K562 (cell line): ENCODE measurements at regions not wholly inside any gene's neighbourhood (a gene's known extent, or its start where the extent isn't known, plus 50 kb on each side); places are given as distances from the start of the nearest gene placed in this dataset.

Source experiments
- ATAC-seq: fragments of 200-7000 bp; cut with Tn5 transposase; 3 replicates; pipeline ENCODE4 v1.9.1; 2020; ENCODE audit warnings: moderate library complexity
- BruUV-seq: library from RNA; stranded (reverse); fragments of 400-500 nt; replicated peaks from 2 replicates; lab custom pipeline; 2021; lab: Mats Ljungman, UMichigan
- CTCF ChIA-PET: fragments of 300-600 bp; formaldehyde crosslinking; extraction: SDS; loops from one replicate; lab custom pipeline; 2021; ENCODE audit warnings: low intra/inter-chr PET ratio; lab: Yijun Ruan, JAX
- POLR2A ChIA-PET: fragments of 300-600, 350-650 bp; sonication (Branson Sonifier 250); formaldehyde crosslinking; extraction: SDS; loops from one replicate; lab custom pipeline; 2021; ENCODE audit warnings: antibody characterized with exemption, inconsistent platforms; lab: Yijun Ruan, JAX
- DNase-seq, 4 experiments: peaks; one replicate each; pipeline versions ENCODE4 v3.0.0 to v3.0.0-alpha.2; 2011 to 2018; ENCODE audit warnings: low spot score in 3 of 4, mixed read lengths in 3 of 4; ENCODE audit errors: extremely low read depth in 1 of 4
- FAIRE-seq: peaks from 2 replicates; lab custom pipeline; 2011; peaks lifted over from hg19 to GRCh38; lab: Jason Lieb, UNC
- H2AFZ ChIP-seq: 2 replicates; pipeline ENCODE4 v1.6.0; 2011; ENCODE audit warnings: low read depth, low read length, control low read depth, inconsistent platforms
- H3K27ac ChIP-seq: fragments of 200-600 bp; 3 replicates; pipeline ENCODE4 v1.8.0; 2011; ENCODE audit warnings: low read depth, mild to moderate bottlenecking, control low read depth, inconsistent platforms, low read length, moderate library complexity, mixed read lengths; ENCODE audit errors: extremely low read depth
- H3K27me3 ChIP-seq, 2 experiments: fragments of 300-600 bp in 1 of 2; 2 replicates in 1 of 2; 3 replicates in 1 of 2; pipeline versions ENCODE4 v1.6.0 to v1.8.0; 2011; ENCODE audit warnings: inconsistent platforms in 2 of 2, low read length in 2 of 2, mild to moderate bottlenecking in 1 of 2, mixed read lengths in 1 of 2, moderate library complexity in 1 of 2; ENCODE audit not compliant: control insufficient read depth in 2 of 2, insufficient read depth in 2 of 2
- H3K36me3 ChIP-seq: fragments of 300-600 bp; 3 replicates; pipeline ENCODE4 v1.8.0; 2011; ENCODE audit warnings: mild to moderate bottlenecking, low read length, inconsistent platforms; ENCODE audit not compliant: control insufficient read depth, insufficient read depth
- H3K4me1 ChIP-seq, 2 experiments: fragments of 200-600 bp in 1 of 2; replicated peaks in 1 of 2; 2 replicates in 1 of 2; 3 replicates in 1 of 2; pipeline versions ENCODE4 v1.5.1 to v1.8.0; 2011; ENCODE audit warnings: inconsistent platforms in 2 of 2, low read length in 2 of 2, mild to moderate bottlenecking in 1 of 2, mixed read lengths in 1 of 2, moderate library complexity in 1 of 2; ENCODE audit not compliant: control insufficient read depth in 2 of 2, insufficient read depth in 2 of 2
- H3K4me2 ChIP-seq: 2 replicates; pipeline ENCODE4 v1.6.1; 2011; ENCODE audit warnings: low read length, control low read depth, inconsistent platforms, mixed read lengths; ENCODE audit not compliant: insufficient read depth
- H3K4me3 ChIP-seq: fragments of 200-600 bp; sonication (generic), shearing (Covaris generic); 2 replicates; pipeline ENCODE4 v1.5.1; 2016; ENCODE audit warnings: control low read depth, inconsistent platforms
- H3K79me2 ChIP-seq: fragments of 200-600 bp; 3 replicates; pipeline ENCODE4 v1.8.0; 2011; ENCODE audit warnings: low read length, inconsistent platforms; ENCODE audit not compliant: control insufficient read depth, insufficient read depth
- H3K9ac ChIP-seq, 2 experiments: 2 replicates each; pipeline versions ENCODE4 v1.6.0 to v1.6.1; 2011; ENCODE audit warnings: low read depth in 2 of 2, low read length in 2 of 2, control low read depth in 1 of 2, inconsistent platforms in 1 of 2, mild to moderate bottlenecking in 1 of 2, mixed read lengths in 1 of 2; ENCODE audit not compliant: insufficient read depth in 1 of 2
- H3K9me1 ChIP-seq: one replicate; pipeline ENCODE4 v1.6.0; 2011; ENCODE audit warnings: inconsistent platforms, mild to moderate bottlenecking, low read length, moderate library complexity; ENCODE audit not compliant: control insufficient read depth, insufficient read depth
- H3K9me3 ChIP-seq: replicated peaks from 2 replicates; pipeline ENCODE4 v1.5.1; 2011; ENCODE audit warnings: low read depth, low read length, inconsistent platforms; ENCODE audit not compliant: control insufficient read depth, insufficient read depth
- H4K20me1 ChIP-seq: replicated peaks from 2 replicates; pipeline ENCODE4 v1.6.1; 2011; ENCODE audit warnings: low read length, inconsistent platforms, mixed read lengths; ENCODE audit not compliant: control insufficient read depth, insufficient read depth
- CREBBP ChIP-seq: IDR thresholded peaks from one replicate; pipeline ENCODE4 v1.6.1; 2012; ENCODE audit warnings: low read depth, mild to moderate bottlenecking, control low read depth, inconsistent platforms, low read length
- GTF2E2 ChIP-seq: fragments of 200-800 bp; sonication (Bioruptor generic); IDR thresholded peaks from 2 replicates; pipeline ENCODE4 v1.6.1; 2016; ENCODE audit warnings: missing genetic modification characterization, missing compliant biosample characterization
- GTF3C2 ChIP-seq: IDR thresholded peaks from 3 replicates; pipeline ENCODE4 v1.6.1; 2011; ENCODE audit warnings: borderline replicate concordance, mild to moderate bottlenecking, moderate library complexity; ENCODE audit not compliant: insufficient read length; ENCODE audit errors: extremely low read depth
- HOXB6 ChIP-seq: fragments of 250-450 bp; sonication (Bioruptor Pico); IDR thresholded peaks from 2 replicates; pipeline ENCODE4 v1.5.1; 2022; ENCODE audit warnings: mild to moderate bottlenecking, borderline replicate concordance
- MAZ ChIP-seq, 2 experiments: fragments of 450-650 bp in 1 of 2; sonication (generic) in 1 of 2; formaldehyde crosslinking; IDR thresholded peaks in 1 of 2; conservative IDR thresholded peaks in 1 of 2; 2 replicates each; pipeline versions ENCODE4 v1.4.0 to v1.5.0; 2020; ENCODE audit warnings: mild to moderate bottlenecking in 1 of 2, missing genetic modification reagents in 1 of 2
- MECOM ChIP-seq: fragments of 250-450 bp; sonication (Bioruptor Pico); IDR thresholded peaks from 2 replicates; pipeline ENCODE4 v1.8.0; 2022; ENCODE audit warnings: inconsistent platforms
- NR1H2 ChIP-seq: sonication (generic); formaldehyde crosslinking; IDR thresholded peaks from 2 replicates; pipeline ENCODE4 v1.4.0; 2020; ENCODE audit warnings: mild to moderate bottlenecking, missing genetic modification reagents
- RUNX1 ChIP-seq: sonication (generic); IDR thresholded peaks from 2 replicates; pipeline ENCODE4 v1.6.1; 2016; ENCODE audit warnings: antibody characterized with exemption, low read depth
- SP2 ChIP-seq: IDR thresholded peaks from 2 replicates; pipeline ENCODE4 v1.6.1; 2011; ENCODE audit warnings: mild to moderate bottlenecking, low read depth, low read length, moderate library complexity; ENCODE audit not compliant: poor library complexity, severe bottlenecking; ENCODE audit errors: extremely low read depth
- ZBTB5 ChIP-seq: fragments of 450-650 bp; IDR thresholded peaks from 2 replicates; pipeline ENCODE4 v1.6.1; 2017; ENCODE audit warnings: antibody characterized with exemption
- ZNF766 ChIP-seq: fragments of 200-800 bp; sonication (Bioruptor generic); conservative IDR thresholded peaks from 2 replicates; pipeline ENCODE4 v1.6.1; 2016; ENCODE audit warnings: missing genetic modification characterization, missing compliant biosample characterization
- WGBS: fragments of 100-300 bp; shearing (Covaris generic); methylation state at CpG from one replicate; pipeline ENCODE4 v1.1.6; 2016; ENCODE audit warnings: low coverage, mixed read lengths; ENCODE audit not compliant: insufficient coverage; ENCODE audit errors: missing lambda C conversion rate; 5-methylcytosine and 5-hydroxymethylcytosine counted together
- in situ Hi-C: fragments of 300-500 bp; cut with MboI; formaldehyde crosslinking; loops from 4 replicates; pipeline ENCODE4 v1.15.0; 2018; ENCODE audit warnings: inconsistent platforms, mixed read lengths
- intact Hi-C: fragments of 100-400 bp; cut with micrococcal nuclease; formaldehyde crosslinking; loops from 2 replicates; pipeline ENCODE4 v1.14.2; 2022
- TF ChIP-seq, protein P1 (sequence below), 2 experiments: fragments of 450-650 bp; IDR thresholded peaks; 2 replicates each; pipeline ENCODE4 v1.6.1; 2018; ENCODE audit warnings: mild to moderate bottlenecking in 2 of 2, low read depth in 1 of 2; ENCODE audit not compliant: partially characterized antibody in 2 of 2

DNA sequence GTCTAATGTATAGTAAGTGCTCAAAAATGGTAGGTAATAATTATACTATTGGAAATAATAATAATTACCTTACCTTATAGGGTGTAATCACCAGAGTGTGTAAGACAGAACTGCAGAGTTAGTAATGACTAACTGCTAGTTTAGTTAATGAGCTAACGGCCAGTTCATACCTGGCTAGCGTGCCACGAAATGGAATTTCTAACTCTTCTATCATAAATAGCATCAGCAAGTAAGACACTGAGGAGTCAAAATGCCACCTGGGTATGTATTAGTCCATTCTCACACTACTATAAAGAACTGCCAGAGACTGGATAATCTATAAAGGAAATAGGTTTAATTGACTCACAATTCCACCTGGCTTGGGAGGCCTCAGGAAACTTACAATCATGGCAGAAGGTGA is 63.4 kb upstream of the CEP85L start:
- no peaks in the 10 kb centered on the region for H3K27me3 ChIP-seq
- H3K79me2 ChIP-seq: 0 out of 3 replicates have a peak, but pooled peaks cover 3% of the 10 kb centered on the region
- no peak overlapping the region for H3K4me2 ChIP-seq
- 86% methylated on average over 3 of the region's 3 CpGs for WGBS
- intact Hi-C loops (no loop called here), in situ Hi-C loops (no loop called here)
- no peak for DNase-seq
- no peaks in the 10 kb centered on the region for H3K9me3 ChIP-seq
- FAIRE-seq: no peak
- ATAC-seq: no peak
- ChIA-PET CTCF (no interaction called here), POLR2A (no interaction called here)
- H2AFZ ChIP-seq: no peak overlapping the region
- H3K9ac ChIP-seq: no peak overlapping the region
- no peak overlapping the region for H3K27ac ChIP-seq
- peaks cover 4 to 12% of the 10 kb centered on the region in 2 experiments for H3K4me1 ChIP-seq
- H3K9me1 ChIP-seq: peaks cover 3% of the 10 kb centered on the region
- H3K4me3 ChIP-seq: no peak overlapping the region
- no peaks in the 10 kb centered on the region for H3K36me3 ChIP-seq
- H4K20me1 ChIP-seq: no peaks in the 10 kb centered on the region
- BruUV-seq: no TSS peak
- TF ChIP-seq NR1H2: no peak
- no peak for TF ChIP-seq RUNX1
- TF ChIP-seq, protein P1, sequence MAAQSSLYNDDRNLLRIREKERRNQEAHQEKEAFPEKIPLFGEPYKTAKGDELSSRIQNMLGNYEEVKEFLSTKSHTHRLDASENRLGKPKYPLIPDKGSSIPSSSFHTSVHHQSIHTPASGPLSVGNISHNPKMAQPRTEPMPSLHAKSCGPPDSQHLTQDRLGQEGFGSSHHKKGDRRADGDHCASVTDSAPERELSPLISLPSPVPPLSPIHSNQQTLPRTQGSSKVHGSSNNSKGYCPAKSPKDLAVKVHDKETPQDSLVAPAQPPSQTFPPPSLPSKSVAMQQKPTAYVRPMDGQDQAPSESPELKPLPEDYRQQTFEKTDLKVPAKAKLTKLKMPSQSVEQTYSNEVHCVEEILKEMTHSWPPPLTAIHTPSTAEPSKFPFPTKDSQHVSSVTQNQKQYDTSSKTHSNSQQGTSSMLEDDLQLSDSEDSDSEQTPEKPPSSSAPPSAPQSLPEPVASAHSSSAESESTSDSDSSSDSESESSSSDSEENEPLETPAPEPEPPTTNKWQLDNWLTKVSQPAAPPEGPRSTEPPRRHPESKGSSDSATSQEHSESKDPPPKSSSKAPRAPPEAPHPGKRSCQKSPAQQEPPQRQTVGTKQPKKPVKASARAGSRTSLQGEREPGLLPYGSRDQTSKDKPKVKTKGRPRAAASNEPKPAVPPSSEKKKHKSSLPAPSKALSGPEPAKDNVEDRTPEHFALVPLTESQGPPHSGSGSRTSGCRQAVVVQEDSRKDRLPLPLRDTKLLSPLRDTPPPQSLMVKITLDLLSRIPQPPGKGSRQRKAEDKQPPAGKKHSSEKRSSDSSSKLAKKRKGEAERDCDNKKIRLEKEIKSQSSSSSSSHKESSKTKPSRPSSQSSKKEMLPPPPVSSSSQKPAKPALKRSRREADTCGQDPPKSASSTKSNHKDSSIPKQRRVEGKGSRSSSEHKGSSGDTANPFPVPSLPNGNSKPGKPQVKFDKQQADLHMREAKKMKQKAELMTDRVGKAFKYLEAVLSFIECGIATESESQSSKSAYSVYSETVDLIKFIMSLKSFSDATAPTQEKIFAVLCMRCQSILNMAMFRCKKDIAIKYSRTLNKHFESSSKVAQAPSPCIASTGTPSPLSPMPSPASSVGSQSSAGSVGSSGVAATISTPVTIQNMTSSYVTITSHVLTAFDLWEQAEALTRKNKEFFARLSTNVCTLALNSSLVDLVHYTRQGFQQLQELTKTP (IDR thresholded peaks at IDR 0.05; ENCODE audit: low read depth in 1 of 2, partially characterized antibody in 2 of 2): no peak
- TF ChIP-seq ZNF766 (CRISPR knock-in tag): no peak
- no peak for TF ChIP-seq MAZ (CRISPR knock-in tag; conservative IDR thresholded peaks at IDR 0.05 in 1 of 2, IDR thresholded peaks at IDR 0.05 in 1 of 2)
- no peak for TF ChIP-seq MECOM (CRISPR knock-in tag)
- no peak for TF ChIP-seq SP2
- no peak for TF ChIP-seq CREBBP
- TF ChIP-seq GTF2E2 (tag): no peak
- no peak for TF ChIP-seq GTF3C2
- no peak for TF ChIP-seq HOXB6 (CRISPR knock-in tag)
- no peak for TF ChIP-seq ZBTB5
